ENCODE measurements at regions not wholly inside any gene's neighbourhood (a gene's known extent, or its start where the extent isn't known, plus 50 kb on each side); places are given as distances from the start of the nearest gene placed in this dataset.

DNA sequence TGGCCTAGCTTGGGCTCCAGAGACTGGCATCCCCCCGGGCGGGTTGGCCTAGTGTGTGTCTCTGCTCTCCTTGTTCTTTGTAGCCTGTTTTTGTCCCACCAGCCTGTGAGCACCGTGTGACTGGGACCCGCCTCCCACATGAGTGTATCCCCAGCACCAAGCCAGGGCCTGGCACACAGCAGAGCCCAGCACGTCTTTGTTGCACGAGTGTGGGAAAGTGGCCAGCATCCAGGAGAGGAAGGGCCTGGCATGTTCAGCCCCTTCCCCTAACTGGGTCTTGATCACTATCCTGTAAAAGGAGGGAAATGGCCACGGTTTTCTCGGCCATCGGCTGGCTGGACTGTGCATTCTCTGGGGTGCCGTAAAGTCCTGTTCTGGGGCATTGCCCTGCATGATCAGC lies 290.1 kb downstream of the BMP7 start:
- DNase-seq, result no peak

GRCh38 chr20:56978475-56978874 lies 288.0 kb downstream of the BMP7 start:
- DNase-seq, result no peak

DNA sequence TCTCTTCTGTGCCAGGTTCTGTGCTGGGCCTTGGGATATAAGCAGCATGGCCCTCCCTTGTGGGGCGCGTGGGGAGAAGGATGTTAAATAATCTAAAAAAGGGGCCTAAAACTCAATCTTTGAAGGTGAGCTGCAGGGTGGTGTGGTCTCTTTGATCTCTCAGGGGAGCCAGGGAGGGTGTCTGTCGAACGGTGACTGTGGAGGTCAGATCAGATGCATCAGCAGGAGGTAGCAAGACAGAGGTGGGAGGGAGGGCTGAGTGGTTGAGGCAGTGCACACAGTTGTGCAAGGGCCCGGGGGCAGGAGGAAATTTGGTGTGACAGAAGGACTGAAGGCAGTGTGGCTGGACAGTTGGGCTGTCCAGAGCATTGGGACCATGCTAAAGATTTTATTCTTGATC lies 287.3 kb downstream of the BMP7 start:
- DNase-seq, result no peak

GRCh38 chr20:56981301-56981700 lies 285.1 kb downstream of the BMP7 start:
- DNase-seq, result no peak

DNA sequence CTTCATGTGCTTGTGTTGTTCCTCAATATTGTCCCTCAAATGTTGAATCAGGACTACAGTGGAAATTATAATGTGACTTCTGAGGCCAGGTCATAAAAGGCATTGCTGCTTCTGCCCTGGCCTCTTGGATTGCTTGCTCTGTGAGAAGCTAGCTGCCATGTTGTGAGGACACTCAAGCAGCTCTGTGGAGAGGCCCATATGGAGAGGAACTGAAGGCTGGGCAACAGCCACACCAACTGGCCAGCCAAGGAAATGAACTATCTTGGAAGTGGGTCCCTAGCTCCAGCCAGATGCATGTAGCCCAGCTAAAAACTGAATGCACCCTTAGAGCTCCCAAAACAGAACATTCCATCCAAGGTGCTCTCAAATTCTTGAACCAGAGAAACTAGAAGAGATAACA lies 282.6 kb downstream of the BMP7 start:
- no peak for DNase-seq

DNA sequence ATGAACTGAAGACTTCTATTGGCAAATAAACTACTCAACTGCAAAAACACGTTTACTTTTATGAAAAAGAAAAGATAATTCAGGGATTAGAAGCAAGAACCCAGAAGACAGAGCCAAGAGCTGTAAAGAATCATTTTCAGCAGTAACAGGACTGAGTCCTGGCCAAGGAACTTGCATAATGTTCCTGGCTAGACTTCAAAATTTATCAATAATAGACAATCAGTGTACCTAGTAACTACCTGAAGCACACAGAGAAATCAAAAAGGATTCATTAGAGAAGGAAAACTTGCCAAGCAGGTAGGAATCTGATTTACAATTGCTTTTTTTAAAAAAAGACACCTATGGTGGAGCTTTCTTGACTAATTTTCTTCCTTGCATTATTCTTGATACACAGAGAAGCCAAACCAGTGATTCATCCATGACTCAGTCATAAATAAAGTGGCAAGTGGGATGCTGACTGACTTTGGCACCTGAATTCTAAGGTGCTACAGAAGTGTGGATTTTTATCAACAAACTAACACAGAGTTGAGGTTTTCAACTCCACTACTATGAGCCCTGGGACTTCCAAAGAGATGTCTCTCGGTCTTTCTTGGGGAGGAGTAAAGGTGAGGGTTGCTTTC lies 281.3 kb downstream of the BMP7 start:
- no peak for DNase-seq

- DNase-seq, result no peak
These were observed 280.0 kb downstream of the BMP7 start for GRCh38 chr20:56986476-56986875.

DNA sequence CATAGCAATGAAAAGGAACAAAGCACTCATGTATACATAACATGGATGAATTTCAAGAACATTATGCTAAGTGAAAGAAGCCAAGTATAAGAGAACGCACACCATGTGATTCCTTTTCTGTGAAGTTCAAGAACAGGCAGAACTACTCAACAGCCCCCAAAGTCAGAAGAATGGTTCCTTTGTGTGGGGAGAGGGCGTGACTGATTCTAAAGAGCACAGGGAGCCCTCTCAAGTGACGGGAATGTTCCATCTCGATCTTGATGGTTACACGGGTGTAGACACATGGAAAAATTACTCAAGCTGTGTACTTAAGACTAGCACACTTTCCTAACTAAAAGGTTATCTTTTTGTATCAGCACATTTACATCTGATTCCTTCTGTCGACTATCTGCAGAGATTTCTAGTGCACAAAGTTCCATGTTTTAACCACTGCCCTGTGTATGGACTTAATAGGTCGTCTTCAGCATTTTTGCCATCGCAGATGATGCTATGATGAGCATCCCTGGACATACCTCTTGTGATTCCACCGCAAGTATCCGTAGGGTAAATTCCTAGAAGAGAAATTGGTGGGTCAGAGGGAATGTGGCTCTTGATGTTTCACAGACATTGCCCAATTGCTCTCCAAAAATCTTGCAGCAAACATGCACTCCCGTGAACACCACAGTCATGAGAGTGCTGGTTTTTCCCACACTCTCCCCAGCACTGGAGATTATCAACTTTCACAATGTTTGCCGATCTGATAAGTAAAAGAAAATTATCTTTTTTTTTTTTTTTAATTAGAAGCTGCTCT lies 279.3 kb downstream of the BMP7 start:
- DNase-seq, result no peak

DNA sequence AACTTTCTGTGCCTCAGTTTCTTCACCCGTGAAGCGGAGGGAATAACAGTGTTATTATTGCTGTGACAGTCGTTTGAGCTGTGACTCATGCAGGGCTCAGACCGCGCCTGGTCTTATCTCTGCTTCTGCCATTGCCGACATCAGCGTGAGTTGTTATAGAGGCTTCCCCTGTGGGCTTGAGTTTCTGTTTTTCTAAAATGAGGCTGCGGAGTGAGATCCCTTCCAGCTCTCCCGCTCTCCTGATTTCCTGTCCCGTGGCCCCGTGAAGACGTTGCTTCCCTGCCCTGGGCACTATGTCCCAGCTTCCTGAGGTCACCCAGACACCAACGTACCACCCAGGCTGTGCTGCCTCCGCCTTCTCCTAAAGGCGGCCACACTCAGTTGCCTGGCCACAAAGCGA lies 278.5 kb downstream of the BMP7 start:
- DNase-seq, result no peak

DNA sequence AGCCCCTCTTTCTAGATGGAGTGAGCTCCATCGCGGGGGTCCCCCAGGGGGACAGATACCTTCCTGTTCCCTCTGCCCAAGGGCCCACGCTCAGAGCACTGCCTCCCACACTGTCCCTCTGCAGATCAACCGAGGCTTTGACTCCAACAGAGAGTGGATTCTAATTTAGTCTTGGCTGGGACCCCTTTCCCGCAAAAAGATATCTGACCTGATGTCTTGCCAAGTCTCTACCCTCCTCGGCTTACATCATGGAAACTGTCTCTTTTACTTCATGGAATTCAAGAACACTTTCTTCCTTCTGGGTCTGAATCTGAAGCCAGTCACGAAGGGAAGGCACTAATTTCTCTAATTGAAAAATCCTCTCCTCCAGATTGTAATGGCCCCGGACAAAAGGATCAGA lies 278.0 kb downstream of the BMP7 start:
- DNase-seq, result no peak

DNA sequence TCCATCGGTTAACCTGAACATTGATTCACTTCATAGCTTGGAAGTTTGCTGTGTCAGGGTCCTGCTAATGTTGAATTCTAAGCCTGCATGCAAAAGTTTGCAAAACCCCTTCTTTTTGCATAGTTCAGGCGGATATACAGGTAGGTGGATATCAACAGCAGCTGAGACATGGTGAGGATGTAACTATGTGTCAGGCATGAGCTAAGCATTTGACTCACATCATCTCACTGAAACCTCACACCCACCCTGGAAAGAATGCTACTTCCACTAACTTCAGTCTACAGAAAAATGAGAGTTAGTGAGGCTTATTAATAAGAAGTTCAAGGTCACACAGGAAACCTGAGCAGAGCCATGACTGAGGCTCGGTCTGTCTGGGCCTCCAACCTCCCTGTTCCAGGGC lies 276.9 kb downstream of the BMP7 start:
- no peak for DNase-seq

DNA sequence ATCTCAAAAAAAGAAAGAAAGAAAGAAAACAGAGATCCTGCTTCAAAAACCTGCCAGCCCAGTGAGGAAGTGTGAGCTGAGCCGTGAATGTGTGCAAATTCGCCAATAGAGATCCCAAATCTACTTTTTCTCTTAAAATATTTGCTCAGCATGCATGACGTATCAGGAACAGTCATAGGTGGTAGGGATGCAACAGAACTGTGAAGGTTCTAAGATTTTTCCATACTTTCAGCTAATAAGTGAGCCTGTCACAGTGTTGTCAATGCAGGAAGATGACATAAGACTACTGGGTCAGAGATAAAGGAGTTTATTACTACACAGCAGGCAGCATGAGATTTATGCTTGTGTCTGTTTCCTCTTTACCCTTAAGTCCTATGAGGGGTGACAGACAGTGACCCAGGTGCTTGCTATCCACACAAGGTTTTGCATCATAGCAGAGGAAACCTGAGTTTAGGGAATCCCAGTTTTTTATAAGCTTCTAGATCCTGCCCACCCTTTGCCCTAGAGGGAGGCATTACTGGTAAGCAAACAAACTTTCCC lies 273.4 kb downstream of the BMP7 start:
- no peak for DNase-seq

GRCh38 chr20:56994006-56994405 lies 272.4 kb downstream of the BMP7 start:
- no peak for DNase-seq

GRCh38 chr20:56995149-56995548 lies 271.3 kb downstream of the BMP7 start:
- DNase-seq, result no peak

GRCh38 chr20:56995635-56996075 lies 270.8 kb downstream of the BMP7 start:
- no peak for DNase-seq

DNA sequence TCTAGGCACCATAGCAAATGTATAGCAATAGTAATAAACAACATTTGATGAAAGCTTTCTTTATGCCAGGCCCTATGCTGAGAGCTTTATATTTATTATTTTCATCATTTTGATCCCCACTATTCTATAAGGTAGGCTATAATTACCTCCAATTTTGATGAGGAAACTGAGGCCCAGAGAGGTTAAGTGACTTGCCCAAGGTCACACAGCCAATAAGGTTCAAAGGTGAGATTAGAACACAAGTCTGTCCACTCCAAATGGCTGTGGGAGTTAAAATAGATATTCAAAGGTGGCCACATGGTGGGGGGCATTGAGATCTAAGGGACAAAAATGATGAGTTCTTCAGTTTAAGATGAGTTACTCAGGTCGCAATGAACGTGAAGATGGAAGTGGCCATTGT lies 269.9 kb downstream of the BMP7 start:
- no peak for DNase-seq

DNA sequence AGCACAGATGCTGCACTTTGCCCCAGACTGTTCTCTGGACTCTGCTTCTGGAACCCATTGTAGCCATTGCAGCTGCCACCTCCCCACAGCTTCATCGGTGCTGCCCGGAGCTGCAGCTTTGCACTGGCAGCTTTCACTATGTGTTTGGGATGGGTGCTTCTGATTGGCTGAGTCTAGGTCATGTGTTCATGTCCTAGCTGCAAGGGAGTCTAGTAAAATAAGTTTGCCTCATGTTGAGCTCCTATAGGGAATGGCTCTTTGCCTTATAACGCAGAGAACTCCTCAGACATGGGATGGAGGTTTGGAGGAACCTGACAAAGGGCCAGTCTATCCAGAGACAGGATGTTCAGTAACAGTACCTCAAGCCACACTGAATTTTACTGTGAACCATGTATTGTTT lies 268.0 kb downstream of the BMP7 start:
- no peak for DNase-seq

- no peak for DNase-seq
These were observed 265.9 kb downstream of the BMP7 start for GRCh38 chr20:57000441-57000968.

- DNase-seq, result no peak
These were observed 265.2 kb downstream of the BMP7 start for GRCh38 chr20:57001126-57001767.

DNA sequence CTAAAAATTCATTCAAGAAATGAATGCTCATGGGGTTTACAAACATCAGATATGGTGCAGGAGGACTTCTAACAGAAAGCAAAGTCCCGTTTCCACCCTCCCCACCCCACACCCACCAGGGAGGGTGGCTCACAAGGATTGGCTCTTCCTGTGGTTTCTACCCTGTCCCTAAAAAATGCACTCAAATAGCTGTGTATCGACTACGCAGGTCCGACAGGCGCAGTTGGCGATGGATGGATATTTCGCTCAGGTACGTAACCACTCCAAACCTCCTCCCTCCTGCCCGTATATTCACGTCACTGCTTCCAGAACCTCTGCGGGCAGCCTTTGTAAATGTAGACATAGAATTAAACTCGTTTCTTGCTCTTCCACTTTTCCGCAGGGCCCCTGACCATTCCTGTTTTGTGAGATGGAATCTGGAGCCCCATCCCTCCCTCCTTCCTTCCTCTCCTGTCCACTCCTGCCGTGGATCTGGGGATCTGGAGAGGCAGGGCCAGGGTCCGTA lies 264.3 kb downstream of the BMP7 start:
- no peak for DNase-seq

- no peak for DNase-seq
These were observed 263.4 kb downstream of the BMP7 start for GRCh38 chr20:57003012-57003411.

DNA sequence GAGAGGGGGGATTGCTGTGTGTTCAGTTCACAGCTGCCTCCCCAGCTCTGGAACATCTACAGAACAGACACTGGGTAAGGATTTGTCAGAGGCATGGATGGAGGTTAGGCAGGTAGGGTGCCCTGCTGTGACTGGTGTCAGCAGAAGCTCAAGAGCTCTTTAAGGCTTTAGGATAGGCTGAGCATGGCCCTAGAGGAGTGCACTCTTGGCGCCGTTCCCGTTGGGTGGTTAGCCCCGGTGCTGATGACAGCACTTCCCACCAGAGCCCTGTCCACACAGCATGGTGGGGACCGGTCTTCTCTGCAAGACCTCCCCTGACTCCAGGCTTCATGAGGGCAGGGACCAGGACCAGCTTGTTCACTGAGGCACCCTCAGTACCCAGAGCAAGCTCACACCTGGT lies 262.0 kb downstream of the BMP7 start:
- no peak for DNase-seq

Data from NCI-H1694 treated with DMSO at 0.1 percent for 48 hours (cell line).